HG03439 (cell line): ENCODE measurements at regions not wholly inside any gene's neighbourhood (a gene's known extent, or its start where the extent isn't known, plus 50 kb on each side); places are given as distances from the start of the nearest gene placed in this dataset.
A peak's percentile ranks its signal among the peaks of the same experiment; 100 is the strongest.

Source experiments
- ATAC-seq: cut with Tn5 transposase; IDR thresholded peaks from one replicate; pipeline ENCODE4 v1.9.1; 2021; ENCODE audit warnings: mild to moderate bottlenecking, moderate library complexity; ENCODE audit not compliant: unreplicated experiment

DNA sequence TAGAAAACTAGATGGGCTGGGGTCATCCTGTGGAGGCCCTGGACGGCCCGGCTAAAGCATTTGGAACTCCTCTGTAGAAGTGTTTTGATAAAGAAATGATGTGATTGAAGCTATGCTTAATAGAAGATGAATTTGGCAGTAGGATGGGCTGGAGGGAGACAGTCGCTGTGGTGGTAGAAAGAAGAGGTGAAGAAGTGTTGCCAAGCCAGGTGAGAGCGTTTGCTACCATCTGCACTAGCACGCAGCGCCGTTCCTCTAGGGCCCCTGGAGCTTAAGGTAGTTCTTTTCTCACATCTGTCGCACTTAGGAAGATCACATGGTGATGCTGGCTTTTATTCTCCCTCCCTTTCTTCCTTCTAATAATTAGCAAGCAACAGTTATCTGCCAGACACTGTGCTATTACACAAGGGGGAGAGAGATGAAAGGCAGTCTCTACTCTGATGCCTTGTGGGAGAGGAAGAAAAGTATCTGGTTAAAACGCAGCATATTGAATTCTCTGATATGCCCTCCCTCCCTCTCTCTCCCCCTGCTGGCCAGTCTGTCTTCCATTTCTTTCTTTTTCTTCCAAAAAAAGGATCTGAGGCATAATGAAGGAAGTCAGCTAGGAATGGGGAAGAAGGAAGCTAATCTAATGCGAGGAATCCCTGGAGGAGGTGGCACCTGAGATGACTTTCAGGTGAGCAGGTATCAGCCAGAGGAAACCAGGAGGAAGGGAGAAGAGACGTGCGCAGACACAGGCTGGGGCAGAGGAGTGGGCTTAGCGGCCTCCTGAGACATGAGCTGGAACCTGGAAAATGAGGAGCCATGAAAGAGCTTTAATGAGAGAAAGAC lies 162.3 kb upstream of the KLF14 start:
- ATAC-seq, result no peak

DNA sequence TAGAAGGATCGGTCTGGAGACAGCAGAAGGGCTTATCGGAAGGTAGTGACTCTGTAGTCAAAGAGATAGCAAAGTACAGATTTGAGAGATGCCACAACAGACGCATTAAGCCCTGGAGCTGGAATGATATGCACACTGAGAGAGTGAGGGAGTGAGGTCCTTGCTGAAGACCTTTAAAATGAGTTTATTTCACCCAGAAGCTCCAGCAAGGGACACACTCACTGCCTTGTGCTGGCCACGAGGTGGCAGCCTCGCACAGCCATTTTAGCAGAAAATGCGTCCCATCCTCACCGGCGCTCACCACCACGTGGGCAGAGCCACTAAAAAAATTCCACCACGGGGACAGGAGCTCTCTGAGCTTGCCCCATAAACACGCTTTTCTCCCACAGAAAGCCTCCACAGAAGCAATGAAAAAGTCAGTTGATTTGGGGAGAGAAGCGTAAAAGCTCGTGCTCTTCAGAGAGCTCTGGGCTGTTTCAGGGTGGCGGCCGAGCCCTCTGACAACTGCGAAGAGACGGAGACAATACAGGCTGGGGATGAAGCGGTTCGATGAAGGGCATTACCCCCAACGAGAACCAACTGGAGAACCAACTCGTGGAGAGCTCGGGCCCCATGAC lies 163.0 kb upstream of the KLF14 start:
- no peak for ATAC-seq

DNA sequence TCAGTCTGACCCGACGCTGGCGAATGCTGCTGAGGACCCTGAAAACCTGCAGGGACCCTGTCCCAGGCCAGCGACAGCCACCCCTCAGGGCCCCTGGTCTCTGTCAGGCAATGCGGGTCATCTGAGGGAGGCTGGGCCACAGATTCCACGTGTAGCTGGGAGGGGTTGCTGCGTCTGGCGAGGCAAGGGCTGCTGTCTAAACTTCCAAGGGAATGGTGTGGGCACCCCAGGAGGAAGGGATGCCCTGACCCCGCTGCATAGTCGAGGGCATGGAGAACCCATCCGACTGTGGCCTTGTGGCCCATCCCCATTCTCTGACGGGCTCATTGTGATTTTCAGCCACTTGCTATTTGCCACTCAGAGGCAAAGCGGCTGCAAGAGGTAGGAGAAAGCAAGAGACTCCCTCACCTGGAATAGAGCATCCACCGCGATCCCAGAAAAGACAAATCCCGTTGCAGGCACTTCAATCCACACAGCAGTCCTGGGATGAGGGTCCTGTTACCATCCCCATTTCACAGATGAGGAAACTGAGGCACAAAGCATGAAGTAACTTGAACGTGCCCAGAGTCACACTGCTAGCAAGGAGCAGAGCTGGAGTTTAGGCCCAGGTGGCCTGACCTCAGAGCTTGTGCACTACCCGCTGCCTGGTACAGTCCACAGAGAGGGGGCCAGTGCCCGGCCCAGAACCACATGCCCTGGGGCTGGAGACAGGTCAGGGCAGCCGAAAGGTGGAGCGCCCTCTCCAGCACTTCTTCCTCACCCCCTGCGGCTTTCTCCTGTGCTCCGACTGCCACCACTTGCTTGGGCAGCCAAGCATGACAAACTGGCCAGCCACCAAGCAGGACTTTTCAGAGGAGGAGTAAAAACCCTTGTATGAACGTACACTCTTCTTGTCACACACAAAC lies 163.8 kb upstream of the KLF14 start:
- no peak for ATAC-seq

DNA sequence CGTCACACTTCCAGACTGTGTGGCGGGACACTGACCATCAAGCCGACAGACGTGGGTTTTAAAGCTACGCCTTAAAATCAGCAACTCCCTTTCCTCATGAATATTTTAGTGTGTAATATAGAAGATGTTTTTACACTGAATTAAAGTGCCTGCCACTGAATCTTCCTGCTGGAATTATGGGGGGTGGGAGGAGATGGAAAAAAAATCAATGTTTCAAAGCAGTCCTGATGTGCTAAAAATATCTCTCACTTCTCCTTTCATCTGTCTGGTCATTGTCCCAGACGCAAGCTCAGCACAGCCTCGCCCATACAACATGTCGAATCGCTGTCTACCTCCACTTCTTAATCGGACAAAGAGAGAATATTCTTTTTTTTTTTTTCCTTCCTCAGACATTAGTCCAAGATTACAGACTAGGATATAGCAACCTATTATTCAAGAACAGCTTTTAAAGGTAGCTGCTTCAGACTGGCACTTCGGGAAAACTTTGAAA lies 165.1 kb upstream of the KLF14 start:
- no peak for ATAC-seq

DNA sequence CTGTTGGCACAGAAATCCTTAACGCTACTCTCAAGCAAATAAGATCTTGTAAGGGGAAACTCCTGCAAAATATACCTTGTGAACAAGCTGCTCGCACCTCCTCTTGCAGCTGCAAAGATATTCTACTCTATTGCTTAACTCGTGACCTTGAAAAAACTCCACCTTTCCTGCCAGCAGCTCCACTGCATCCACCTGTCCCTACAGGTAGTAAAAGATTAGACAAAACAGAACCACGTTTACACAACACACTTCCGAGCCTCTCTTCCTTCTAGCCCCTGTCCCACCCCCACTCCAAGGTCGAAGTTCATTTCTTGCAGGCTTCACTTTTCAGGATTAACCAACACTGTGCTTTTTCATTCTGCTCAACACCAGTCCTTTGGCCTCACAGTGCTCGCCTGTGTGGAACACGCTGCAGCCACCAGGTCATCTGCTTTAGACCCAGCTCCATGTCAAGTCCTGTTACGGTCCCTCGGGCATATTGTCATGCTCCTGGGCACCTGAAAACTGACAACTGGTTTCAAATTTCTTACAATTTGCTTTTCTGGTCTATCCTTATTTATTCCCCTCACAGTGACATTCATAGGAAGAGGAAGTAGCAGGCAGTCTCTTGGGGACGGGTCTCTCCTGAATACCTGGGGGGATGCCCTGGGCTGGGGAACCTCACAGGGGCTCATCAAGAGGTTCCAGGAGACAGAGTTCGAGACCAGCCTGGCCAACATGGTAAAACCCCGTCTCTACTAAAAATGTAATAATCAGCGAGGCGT lies 165.8 kb upstream of the KLF14 start:
- ATAC-seq, result no peak

DNA sequence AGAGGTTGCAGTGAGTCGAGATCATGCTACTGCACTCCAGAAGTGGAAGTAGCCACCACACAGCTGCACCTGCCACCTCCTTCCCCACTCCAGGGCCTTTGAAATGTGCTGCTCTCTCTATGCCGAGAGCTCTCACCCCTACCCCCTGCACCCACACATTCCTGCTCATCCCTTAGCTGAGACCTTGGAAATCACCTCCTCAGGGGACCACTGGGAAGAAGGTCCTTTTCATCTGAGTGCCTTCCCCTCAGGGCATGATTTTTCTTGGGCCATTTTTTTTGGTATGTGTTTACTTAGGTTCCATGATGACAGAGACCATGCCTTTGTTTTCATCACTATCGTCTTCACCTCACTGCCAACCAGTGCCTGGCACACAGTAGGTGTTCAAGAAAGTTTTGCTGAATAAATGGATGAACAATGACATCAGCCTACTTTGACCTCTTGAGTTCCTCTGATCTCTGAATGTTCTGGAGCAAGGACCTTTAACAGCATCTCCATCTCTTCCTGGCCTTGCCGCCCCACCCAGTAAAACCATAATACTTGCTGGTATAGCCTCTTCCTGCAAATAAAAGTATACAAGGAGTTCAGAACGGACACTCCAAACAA lies 166.6 kb upstream of the KLF14 start:
- ATAC-seq, result no peak

DNA sequence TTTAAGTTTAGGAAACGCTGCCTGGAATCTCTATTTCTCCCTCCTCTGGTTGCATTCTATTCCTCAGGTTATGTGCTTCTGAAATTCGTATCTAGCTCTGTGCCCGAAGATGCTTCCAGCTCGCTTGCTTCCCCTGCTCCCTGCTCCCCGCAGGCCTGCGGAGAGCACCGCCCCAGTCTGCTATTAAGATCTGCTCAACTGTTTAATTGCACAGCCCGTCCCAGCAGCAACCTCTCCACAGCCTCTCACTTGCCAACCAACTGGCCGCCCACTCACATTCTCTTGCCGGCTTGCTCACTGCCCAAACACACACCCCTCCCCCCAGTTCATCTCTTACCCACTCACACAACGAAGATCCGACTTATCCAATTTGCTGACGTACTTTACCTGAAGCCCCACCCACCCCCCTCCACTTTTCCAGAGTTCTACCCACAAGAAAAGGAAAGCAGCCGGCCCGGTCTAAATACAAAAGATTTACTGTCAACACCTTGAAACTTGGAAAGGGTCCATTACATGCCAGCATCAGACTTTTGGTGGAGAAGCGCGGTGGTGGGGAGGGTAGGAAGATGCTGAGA lies 167.3 kb upstream of the KLF14 start:
- no peak for ATAC-seq

DNA sequence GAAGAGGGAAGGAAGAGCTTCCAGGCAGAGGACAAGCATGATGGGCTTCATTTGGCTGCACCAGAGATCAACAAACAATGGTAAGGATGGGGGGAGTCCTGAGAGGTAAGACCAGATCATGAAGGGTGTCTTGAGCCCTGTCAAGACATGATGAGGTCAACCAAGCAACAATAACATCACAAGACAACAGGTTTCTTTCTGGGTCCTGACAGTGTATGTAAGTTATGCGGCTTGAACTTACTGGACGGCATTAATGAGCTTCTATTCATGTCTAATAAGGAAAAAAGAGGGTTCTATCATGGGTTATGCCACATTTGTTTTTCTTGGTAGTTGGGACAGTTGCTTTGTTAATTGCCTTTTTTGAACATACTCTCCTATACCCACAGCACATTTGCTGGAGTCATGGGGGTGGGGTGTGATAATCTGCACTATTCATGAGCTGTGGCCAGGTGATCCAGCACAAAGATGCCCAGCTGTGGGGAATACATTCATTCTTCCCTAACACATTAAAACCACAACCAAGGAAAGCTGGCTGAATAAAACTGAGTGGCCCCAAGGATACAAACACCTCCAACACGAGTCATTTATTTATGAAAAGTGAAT lies 168.8 kb upstream of the KLF14 start:
- ATAC-seq, result no peak

DNA sequence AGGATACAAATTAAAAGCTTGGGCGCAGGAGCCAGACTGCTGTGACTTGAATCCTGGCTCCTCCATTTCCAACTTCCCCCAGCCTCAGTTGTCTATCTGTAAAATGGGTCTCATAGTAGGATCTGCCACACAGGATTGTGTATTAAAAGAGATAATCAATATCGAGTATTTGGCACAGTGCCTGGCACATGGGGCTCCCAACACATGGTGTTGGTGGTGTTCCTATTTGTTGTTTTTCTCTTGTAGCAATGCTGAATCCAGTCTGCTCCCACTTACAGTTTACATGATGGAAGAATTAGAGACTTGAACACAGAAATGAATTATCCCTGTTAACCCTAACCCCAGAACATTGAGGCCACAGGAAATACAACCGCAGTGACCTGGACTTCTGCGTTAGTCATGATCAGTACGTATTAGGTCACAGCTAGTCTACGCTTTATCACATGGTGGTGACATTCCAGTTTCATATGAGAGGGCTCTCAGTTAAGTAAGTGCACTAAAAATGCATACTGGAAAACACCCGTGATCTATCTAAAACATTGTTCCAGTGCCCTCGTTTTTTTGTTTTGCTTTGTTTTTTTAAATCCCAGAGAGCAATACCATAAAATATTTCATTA lies 169.5 kb upstream of the KLF14 start:
- peak; percentile 47 for ATAC-seq

DNA sequence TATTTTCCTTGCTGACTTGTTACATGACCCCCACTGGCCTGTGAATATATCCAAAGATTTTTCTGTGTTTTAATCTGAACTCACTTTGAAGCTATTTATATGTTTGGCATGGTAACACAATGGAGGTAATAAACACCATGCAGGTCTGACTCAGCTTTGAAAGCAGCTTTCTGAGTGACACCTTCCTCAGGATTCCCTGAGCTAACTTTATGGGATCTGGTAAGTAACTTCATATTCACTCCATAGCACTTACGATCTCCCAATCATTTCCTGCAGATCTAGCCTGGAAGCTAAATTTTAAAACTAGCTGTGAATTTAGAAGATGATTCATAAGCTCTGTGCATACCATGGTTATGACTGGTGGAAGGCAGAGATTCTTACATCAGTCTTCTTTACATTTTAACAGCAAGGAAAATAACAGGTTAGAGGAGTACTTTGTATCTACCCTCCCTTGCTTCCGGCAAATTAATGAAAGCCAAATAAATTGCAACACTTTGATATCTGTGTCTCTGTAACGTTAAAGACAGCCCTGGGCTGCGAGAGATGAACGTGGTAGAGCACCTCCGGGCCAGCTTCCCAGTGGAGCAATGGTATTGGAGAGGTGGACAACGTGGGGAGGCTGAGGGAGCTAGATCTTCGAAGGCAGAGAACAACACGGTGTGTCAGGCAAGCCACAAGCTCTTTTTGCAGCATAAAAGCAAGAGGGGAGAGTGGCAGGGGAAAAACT lies 170.2 kb upstream of the KLF14 start:
- ATAC-seq, result no peak

DNA sequence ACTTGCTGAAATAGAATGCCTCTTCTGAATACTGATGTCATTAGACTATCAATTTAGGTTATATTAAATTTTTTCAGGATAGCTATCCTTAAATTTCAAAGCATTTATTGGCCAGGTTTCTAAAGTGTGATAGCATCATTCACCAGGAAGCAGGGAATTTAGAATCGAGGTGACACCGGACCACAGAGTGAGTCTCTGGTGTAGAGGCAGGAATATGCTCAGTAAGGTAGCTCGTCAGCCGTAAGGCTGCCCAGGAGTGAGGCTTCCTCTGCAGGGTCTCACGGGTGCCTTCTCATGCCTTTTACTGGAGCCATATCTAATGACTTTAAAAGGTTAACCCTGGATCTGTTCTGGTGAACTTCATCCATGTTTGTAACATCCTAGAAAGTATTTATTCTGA lies 170.8 kb upstream of the KLF14 start:
- no peak for ATAC-seq

DNA sequence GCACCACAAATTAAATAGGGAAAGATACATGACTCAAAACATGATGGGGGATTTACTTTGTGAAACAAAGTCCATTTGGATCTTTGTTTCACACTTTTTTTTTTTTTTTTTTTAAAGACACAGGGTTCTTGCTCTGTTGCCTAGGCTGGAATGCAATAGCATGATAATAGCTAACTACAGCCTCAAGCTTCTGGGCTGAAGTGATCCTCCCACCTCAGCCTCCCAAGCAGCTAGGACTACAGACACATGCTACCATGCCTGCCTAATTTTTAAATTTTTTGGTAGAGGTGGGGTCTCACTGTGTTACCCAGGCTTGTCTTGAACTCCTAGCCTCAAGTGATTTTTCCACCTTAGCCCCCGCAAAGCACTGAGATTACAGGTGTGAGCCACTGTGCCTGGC lies 172.6 kb upstream of the KLF14 start:
- no peak for ATAC-seq

DNA sequence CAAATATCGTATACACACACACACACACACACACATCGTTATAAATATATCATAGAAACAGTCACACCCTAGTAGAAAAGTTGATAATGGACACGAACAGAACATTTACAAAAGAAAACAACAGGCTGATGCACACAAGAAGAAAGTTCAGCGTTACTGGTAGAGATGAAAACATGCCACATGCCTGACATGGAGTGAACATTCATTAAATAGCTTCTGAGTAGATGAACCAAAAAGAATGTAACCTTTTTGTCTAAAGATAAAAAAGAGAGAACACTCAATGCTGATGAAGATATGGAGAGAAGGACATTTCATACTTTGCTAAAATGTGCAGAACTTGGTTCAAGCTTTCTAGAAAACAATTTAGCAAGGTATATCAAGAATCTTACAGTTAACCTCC lies 173.4 kb upstream of the KLF14 start:
- ATAC-seq, result no peak

DNA sequence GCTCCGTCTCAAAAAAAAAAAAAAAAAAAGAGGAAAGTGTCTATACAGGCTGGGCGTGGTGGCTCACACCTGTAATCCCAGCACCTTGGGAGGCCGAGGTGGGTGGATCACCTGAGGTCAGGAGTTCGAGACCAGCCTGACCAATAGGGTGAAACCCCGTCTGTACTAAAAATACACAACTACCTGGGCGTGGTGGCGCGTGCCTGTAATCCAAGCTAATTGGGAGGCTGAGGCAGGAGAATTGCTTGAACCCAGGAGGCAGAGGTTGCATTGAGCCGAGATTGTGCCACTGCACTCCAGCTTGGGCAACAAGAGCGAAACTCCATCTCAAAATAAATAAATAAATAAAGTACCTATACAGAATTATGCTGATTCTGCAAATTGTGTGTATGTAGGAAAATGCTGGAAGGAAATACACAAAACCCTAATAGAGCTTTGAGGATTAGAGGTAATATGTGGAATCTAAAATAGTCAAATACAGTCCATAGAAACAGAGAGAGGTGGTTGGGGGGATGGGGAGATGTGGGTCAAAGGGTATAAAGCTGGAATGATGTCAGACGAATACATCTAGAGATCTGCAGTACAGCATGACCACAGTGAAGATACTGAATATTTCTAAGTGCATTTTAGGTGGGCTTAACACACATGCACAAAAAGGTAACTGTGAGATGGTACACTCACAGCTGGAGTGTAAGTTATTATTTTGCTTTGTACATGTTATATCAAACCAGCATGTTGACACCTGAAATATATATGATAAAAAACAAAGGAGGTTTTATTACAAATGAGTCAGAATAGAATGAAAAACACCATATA lies 174.5 kb upstream of the KLF14 start:
- ATAC-seq, result no peak

DNA sequence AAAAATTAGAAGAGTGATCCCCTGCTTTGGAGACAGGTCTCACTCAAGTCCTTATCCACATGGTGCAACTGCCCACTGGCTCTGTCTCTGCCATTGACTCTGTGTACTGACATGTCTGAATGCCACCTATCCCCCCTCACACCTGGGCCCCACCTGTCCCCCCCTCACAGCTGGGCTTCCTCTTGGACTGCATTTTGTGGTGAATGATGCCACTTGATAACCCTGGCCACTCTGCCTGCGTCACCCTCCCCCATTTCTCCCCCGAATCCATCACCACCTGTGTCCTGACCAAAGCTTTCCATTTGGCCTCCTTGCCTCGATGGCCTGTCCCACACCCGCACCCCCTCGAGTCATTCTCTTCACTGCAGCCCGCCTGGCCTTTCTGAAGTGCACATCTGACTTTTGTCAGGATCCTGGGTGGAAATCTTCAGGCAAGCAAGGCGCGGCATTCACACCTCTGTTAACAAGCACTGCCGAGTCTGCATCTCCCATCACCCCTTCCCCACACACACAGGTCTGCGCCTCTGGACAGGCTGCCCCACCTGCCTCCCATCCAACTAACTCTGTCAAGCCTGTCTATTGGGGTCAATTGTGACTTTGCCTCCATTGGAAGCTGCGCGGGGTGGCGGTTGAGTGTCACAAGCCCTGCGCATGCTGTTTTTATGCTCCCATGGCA lies 175.3 kb upstream of the KLF14 start:
- ATAC-seq, result no peak

DNA sequence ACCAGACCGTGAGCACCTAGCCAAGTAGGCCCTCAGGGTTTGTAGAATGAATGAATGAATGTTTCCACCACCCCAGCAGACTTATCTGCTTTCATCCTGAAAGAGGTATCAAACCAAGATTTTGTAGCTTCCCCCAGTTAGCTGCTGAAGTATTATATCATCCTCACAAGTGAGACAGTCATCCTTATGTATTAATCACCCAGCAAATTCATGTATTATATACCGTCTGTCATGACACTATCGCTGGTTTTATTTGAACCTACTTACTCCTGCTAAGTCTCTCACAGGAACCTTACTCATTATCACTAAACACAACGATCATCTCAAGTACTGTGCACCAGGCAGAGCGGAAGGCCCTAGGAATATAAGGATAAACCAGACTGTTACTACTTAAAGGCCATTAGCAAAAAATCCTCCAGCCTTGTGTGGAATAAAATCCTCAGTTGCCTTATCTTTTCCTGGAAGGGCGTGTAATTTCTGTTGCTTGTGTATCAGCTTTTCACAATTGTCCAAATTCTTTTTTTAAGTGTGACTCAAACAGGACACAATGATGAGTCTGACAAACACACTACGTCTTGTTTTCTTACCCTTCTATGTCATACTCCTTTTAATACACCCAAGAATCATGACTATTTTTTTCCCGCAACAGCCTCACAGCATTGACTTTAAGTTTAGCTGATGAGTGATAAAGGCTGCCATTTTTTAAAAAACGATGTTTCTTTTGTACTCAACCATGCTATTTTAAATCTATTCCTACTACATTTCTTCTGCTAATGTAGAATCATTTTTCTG lies 176.1 kb upstream of the KLF14 start:
- no peak for ATAC-seq
